Fibroblast of skin of left quadriceps (primary cell): ENCODE measurements at regions not wholly inside any gene's neighbourhood (a gene's known extent, or its start where the extent isn't known, plus 50 kb on each side); places are given as distances from the start of the nearest gene placed in this dataset.

ENCODE experiments used
- DNase-seq, 2 experiments: peaks; one replicate each; pipeline ENCODE4 v3.0.0-alpha.2; 2013; ENCODE audit warnings: low read depth in 2 of 2

DNA sequence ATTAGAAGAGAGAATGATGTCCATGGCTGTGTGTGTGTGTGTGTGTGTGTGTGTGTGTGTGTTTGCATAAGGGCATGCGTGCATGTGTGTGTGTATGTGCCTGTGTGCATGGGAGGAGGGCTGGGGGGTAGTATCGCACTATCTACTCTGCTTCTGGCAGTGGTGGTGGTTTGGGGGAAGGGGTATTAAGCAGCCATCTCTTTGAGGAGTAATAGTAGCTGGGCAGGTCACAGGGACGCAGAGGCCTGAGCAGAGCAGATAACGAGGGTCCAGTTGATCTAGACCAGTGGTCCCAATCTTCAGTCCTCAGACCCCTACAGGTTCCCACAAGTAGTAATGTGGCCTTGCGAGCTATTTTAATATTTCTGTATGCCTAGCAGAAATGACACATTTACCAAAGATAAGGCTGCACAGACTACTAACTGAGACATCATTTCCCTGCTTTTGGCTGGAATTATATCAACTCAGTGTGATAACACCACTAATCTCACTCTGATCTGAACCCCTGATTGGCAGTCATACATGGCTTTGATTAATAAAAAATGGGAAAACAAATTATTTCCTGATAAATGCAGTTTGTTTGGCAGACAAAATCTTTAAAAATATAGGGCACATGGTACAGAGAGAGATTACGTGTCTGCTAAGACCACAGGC, 354.3 kb downstream of the BUD13 start:
- no peak for DNase-seq

DNA sequence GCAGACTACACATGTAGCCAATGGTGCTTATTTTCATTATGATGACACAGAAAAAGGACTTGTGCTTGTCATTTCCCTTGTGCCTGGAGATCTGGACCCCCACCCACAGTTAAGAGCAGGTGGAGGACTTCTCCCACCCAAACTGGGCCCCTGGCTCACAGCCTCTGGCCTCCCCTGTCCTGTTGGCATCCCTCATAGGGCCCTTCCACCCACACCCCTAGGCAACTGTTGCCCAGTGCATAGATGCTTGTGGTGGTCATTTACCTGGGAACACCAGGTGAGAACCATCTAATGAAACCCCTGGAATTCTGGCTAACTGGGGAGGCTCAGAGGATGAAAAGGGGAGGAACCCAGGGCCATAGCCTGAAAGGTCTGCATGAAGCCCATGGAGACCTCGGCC, 355.9 kb downstream of the BUD13 start:
- DNase-seq = no peak

- DNase-seq = no peak
These were observed 357.7 kb downstream of the BUD13 start for GRCh38 chr11:116415095-116415494.

- no peak for DNase-seq
These were observed 358.4 kb downstream of the BUD13 start for GRCh38 chr11:116414357-116414880.

- no peak for DNase-seq
These were observed 359.2 kb downstream of the BUD13 start for GRCh38 chr11:116413301-116414242.

GRCh38 chr11:116412118-116412889, 360.5 kb downstream of the BUD13 start:
- no peak for DNase-seq

DNA sequence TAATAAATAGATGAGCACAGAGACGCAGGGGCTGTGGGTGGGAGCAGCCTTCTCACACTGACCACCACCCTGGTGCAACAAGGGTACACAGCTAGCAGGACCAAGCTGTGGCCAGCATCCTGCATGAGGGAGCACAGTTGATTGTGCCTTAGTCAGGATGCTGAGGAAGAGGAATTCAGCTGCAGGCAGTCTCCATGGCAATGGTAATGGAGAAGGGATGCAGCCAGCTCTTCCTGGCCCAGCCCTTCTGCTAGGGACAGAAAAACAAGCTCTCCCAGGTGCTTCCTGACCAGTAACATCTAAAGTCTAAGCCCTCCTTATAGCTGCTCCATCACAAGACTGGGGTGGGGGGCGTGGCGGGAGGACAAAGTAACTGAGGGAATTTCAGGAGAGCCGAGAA, 363.5 kb downstream of the BUD13 start:
- DNase-seq = no peak

DNA sequence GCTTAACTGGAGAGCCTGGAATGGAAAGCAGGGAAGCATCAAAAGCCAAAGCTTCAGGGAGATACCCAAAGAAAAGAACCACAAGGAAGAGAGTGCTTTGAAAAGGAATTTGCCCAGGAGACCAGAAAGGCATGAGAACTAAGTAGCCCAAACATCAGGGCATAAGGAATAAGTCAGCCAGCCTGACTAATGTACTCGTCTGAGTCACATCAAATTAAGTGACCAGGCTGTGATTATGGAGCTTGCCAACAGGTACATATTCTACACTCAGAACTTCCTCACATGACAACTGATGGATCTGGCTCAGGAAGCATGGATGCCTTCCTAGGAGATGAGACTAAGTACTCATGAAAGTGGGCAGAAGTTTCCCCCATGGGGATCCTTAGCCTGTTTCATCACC, 366.7 kb downstream of the BUD13 start:
- no peak for DNase-seq

- DNase-seq = no peak
These were observed 368.4 kb downstream of the BUD13 start for GRCh38 chr11:116404462-116404798.

DNA sequence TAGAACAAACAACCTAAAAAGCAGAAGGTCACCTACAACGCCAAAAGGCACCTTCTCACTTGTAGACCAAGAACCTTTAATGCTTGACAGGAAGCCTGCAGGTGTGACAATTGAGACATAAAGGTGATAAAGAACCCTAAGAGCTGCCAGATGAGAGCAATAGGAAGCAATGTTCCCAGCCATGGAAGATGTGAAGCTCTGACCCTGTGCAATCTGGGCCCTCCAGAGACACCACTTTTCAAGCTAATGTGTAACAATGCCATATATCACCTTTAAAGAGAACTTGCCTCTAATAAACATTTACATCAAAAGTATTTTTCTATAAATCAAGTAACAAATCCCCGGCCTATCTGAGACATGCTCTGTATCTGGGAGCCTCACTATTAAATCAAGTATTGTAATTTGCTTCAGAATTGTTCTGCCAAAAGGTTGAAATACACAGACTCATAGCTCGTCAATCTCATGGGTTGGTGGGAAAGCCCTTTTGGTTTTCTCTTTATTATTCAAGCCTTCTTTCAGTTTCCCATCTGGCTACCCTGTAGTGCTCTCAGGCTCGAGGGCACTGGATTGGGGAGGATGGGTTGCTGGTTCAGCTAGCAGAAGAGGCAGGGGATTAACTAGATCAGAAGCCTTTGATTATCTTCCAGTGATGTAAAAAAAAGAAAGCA, 368.9 kb downstream of the BUD13 start:
- DNase-seq = no peak

- DNase-seq = no peak
These were observed 372.7 kb downstream of the BUD13 start for GRCh38 chr11:116400081-116400480.

GRCh38 chr11:116397602-116398084, 375.1 kb downstream of the BUD13 start:
- no peak for DNase-seq

DNA sequence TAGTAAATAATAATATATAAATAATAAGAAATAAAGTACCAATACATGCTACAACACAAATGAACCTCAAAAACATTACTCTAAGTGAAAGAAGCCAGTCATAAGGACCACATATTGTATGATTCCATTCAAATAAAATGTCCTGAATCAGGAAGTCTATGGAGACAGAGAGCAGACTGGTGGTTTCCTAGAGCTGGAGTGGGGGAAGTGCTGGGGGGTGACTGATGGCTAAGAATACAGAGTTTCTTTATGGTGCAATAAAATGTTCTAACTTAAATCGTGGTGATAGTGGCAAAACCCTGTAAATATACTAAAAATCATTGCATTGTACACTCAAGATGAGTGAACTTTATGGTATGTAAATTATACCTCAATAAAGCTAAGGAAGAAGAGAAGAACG, 376.5 kb downstream of the BUD13 start:
- DNase-seq = no peak

DNA sequence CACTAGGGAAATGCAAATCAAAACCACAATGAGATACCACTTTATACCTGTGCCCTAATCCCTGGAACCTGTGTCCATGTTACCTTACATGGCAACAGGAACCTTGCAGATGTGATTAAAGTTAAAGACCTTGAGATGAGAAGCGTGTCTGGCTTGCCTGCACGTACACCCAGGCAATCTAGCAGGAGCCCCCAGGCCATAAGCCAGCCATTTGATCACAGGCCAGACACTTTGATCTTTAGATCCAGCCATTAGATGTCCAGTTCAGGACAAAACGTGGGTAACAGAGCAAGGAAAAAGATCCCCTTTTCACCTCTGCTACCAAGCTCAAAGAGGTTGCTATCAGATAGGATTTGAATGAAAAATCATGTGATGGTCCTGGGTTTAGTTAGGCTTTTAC, 378.8 kb downstream of the BUD13 start:
- no peak for DNase-seq

DNA sequence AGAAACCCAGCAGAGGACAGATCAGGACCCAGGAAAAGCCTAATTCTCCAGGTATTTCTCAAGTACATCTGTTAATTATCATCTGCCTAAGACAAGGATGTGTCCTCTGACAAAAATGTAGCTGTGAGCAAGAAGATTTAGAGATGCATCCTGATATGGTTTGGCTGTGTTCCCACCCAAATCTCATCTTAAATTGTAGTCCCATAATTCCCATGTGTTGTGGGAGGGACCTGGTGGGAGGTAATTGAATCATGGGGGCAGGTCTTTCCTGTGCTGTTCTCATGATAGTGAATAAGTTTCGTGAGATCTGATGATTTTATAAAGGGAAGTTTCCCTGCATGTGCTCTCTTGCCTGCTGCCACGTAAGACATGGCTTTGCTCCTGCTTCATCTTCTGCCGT, 381.8 kb downstream of the BUD13 start:
- no peak for DNase-seq

DNA sequence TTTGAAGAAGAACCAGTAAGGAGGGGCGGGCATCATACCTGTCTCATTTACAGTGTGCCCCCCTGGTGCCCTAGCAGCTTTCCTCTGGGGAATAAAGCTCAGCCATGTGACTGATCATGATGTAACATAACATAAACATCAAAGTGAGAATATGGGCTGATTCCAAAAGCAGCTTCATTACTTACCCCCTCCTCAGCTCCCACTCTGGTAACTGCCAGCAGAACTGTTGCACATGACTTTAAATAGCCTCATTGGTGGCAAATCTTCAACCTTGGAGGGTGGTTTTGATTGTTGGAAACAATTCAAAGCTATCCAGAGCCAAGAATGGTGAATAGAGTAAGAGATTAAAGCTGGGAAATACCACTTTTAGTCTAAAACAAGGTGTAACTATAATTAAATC, 384.6 kb downstream of the BUD13 start:
- no peak for DNase-seq

- no peak for DNase-seq
These were observed 385.1 kb downstream of the BUD13 start for GRCh38 chr11:116387641-116388040.

DNA sequence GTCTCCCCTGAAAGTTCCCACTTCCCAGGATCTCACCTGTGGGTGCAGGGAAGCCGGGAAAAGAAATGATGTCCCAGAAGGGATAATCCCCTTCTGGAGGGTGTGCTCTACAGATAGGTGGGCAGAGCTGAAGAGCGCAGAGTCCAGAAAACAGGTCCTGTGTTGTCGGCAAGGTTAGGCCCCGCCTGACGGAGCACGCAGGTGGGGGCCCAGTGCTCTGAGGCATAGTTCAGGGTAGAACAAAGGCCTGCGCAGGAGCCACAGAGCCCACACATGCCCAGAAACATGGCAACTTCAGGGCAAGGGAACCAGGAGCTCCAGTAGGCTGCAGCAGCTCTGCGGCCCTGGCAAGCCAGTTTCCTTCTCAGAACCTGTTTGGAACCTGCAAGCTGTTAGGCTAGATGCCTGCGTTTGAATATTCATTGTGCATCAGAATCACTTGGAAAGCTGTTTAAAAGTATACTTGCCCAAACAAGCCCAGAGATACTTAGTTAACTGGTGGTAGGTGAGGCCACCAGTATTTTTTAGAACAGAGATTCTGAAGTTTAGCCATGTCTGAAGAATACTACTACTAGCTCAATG, 386.6 kb downstream of the BUD13 start:
- no peak for DNase-seq

DNA sequence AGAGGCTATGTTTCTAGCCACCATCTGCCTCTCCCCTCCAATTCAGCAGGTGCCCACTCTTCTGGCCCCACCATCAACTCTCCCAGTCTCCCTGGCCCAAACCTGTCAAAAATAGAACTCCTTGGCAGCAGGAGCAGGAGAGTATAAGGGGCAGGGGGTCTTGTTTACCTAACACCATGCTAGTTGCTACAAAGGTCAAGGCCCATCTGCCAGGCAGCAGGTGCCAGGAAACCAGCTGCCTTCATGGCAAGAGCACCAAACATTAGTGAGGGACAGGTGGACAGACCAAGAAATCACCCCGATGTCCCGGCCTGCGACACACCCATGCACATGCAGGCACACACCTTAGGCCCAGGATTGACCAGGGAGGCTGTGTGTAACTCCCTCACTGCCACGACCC, 387.9 kb downstream of the BUD13 start:
- no peak for DNase-seq

- no peak for DNase-seq
These were observed 388.4 kb downstream of the BUD13 start for GRCh38 chr11:116384407-116384806.

- peak; percentile 2 to 6 for DNase-seq
These were observed 393.5 kb downstream of the BUD13 start for GRCh38 chr11:116379185-116379828.
